ENCODE measurements at regions not wholly inside any gene's neighbourhood (a gene's known extent, or its start where the extent isn't known, plus 50 kb on each side); places are given as distances from the start of the nearest gene placed in this dataset.

- H2BK20ac ChIP-seq (ENCODE audit: low read length): no peak overlapping the region
- H3K23ac ChIP-seq (ENCODE audit: insufficient read length): no peak overlapping the region
- H2BK15ac ChIP-seq (ENCODE audit: low read length): no peak overlapping the region
- H3K14ac ChIP-seq (ENCODE audit: insufficient read length): no peak overlapping the region
- TF ChIP-seq YY1 (IDR thresholded peaks at IDR 0.05; ENCODE audit: low read depth, low read length) (no peak), RXRA (IDR thresholded peaks at IDR 0.05; ENCODE audit: insufficient read depth, low read depth, low read length) (no peak)
- FAIRE-seq (no peak), DNase-seq (ENCODE audit: low read depth in 1 of 2, low spot score in 2 of 2) (no peak)
- no peaks in the 10 kb centered on the region for H3K23me2 ChIP-seq (ENCODE audit: low read depth, low read length)
- no peak overlapping the region for H2BK12ac ChIP-seq (ENCODE audit: low read depth, low read length)
- H4K8ac ChIP-seq (ENCODE audit: extremely low read depth, insufficient read depth, low read length): no peak overlapping the region
- no peak overlapping the region for H3K56ac ChIP-seq (replicated peaks; ENCODE audit: insufficient read length, low read depth, low read length)
- H3K9ac ChIP-seq (replicated peaks in 1 of 4; ENCODE audit: extremely low read depth in 1 of 4, low read depth in 3 of 4, low read length in 3 of 4): no peak overlapping the region
- H3K79me1 ChIP-seq (ENCODE audit: low read depth, low read length): no peaks in the 10 kb centered on the region; the same call in 1 of the 2 replicates
- no peak overlapping the region for H4K5ac ChIP-seq (ENCODE audit: insufficient read length, low read depth, low read length)
- no peaks in the 10 kb centered on the region for H4K20me1 ChIP-seq (replicated peaks in 1 of 2; ENCODE audit: control insufficient read depth in 1 of 2, insufficient read depth in 2 of 2, low read length in 2 of 2)
- ChIA-PET CTCF (ENCODE audit: partially characterized antibody) (interaction anchor here (0.9 to 1.4 kb wide), 2 partner anchors 17 to 126 kb away, joined by 3 to 4 read pairs; no protein-coding TSS in a partner anchor), POLR2A (ENCODE audit: partially characterized antibody) (interaction anchor here (0.9 to 1.0 kb wide), 2 partner anchors 17 to 141 kb away, joined by 4 read pairs; partner anchors contain the start of gene ENC1)
- H3K79me2 ChIP-seq (ENCODE audit: control insufficient read depth in 1 of 2, insufficient read depth in 2 of 2, low read length in 2 of 2): no peaks in the 10 kb centered on the region
- no peak overlapping the region for H2AK5ac ChIP-seq (ENCODE audit: low read depth, low read length)
- H3K27ac ChIP-seq (ENCODE audit: low read depth, low read length): no peak overlapping the region
- peaks cover 0 to 9% (median 0%) of the 10 kb centered on the region in 4 experiments; a peak in 2 of 7 replicates for H3K4me1 ChIP-seq (replicated peaks in 1 of 4; ENCODE audit: control insufficient read depth in 3 of 4, insufficient read depth in 4 of 4, low read length in 3 of 4)
- H3K9me3 ChIP-seq (ENCODE audit: insufficient read depth in 2 of 2, low read depth in 1 of 2, low read length in 1 of 2): no peaks in the 10 kb centered on the region
- H3K4me3 ChIP-seq (ENCODE audit: extremely low read depth in 1 of 4, insufficient read depth in 2 of 4, low read depth in 3 of 4, low read length in 4 of 4): no peak overlapping the region
- peak overlapping the region; percentile 83; the same call in 1 of the 2 replicates for H2AFZ ChIP-seq (ENCODE audit: low read length)
- H3K36me3 ChIP-seq (ENCODE audit: control insufficient read depth in 2 of 4, insufficient read depth in 4 of 4, low read length in 3 of 4): no peaks in the 10 kb centered on the region
- no peak overlapping the region for H3K4ac ChIP-seq (replicated peaks; ENCODE audit: insufficient read length, low read depth, low read length)
- H2BK120ac ChIP-seq (replicated peaks; ENCODE audit: low read depth, low read length): no peak overlapping the region
- no peak overlapping the region for H3K4me2 ChIP-seq (ENCODE audit: insufficient read depth in 1 of 2, low read depth in 2 of 2, low read length in 2 of 2)
- no peaks in the 10 kb centered on the region for H3K27me3 ChIP-seq (replicated peaks in 1 of 4; ENCODE audit: control insufficient read depth in 3 of 4, extremely low read depth in 1 of 4, insufficient read depth in 3 of 4, low read length in 3 of 4)
- no peak overlapping the region for H4K91ac ChIP-seq (replicated peaks; ENCODE audit: insufficient read length, low read length)
- no peak overlapping the region for H2BK5ac ChIP-seq (ENCODE audit: low read depth, low read length)
- no peak overlapping the region for H3K18ac ChIP-seq (ENCODE audit: extremely low read depth, low read length)
- WGBS, 2 experiments (ENCODE audit: extremely low coverage in 1 of 2, insufficient coverage in 1 of 2, insufficient read length in 1 of 2, insufficient replicate concordance in 2 of 2, low coverage in 1 of 2, low lambda C conversion rate in 2 of 2, missing lambda C conversion rate in 1 of 2): 79% methylated on average over 4 of the region's 4 CpGs; no CpG with 5 or more reads in 1 of the 2 experiments
These were observed 141.1 kb downstream of the ENC1 start for GRCh38 chr5:74499256-74500050.
